ENCODE measurements at regions not wholly inside any gene's neighbourhood (a gene's known extent, or its start where the extent isn't known, plus 50 kb on each side); places are given as distances from the start of the nearest gene placed in this dataset.

GRCh38 chr10:58979711-58980110 lies 196.7 kb upstream of the PHYHIPL start:
- Mint-ChIP-seq H3K36me3 (ENCODE audit: low read depth) (no peaks in the 10 kb centered on the region), H3K4me3 (no peak overlapping the region), H3K27ac (no peak overlapping the region), H3K9me3 (no peaks in the 10 kb centered on the region), H3K27me3 (ENCODE audit: insufficient read depth, low read depth, poor library complexity) (no peaks in the 10 kb centered on the region), H3K4me1 (peaks cover 40% of the 10 kb centered on the region)
- no peak for ATAC-seq
- Histone ChIP-seq H3F3A (replicated peaks; ENCODE audit: low read depth) (no peaks in the 10 kb centered on the region), H4K20me1 (replicated peaks; ENCODE audit: insufficient read depth) (no peaks in the 10 kb centered on the region), H3K4me3 (no peak overlapping the region), H2AFZ (no peak overlapping the region), H3K4me1 (ENCODE audit: insufficient read depth) (peaks cover 26% of the 10 kb centered on the region), H3K9me2 (ENCODE audit: insufficient read depth) (no peaks in the 10 kb centered on the region), H3K27ac (ENCODE audit: low read depth) (no peak overlapping the region), H3K36me3 (ENCODE audit: insufficient read depth) (no peaks in the 10 kb centered on the region), H3K79me2 (replicated peaks; ENCODE audit: insufficient read depth) (no peaks in the 10 kb centered on the region), H3K27me3 (ENCODE audit: insufficient read depth) (no peaks in the 10 kb centered on the region), H3K4me2 (no peak overlapping the region)
- TF ChIP-seq STAT1 (IDR thresholded peaks at IDR 0.05; ENCODE audit: unreplicated experiment) (no peak), JUNB (IDR thresholded peaks at IDR 0.05; ENCODE audit: unreplicated experiment) (no peak), EZH2 (IDR thresholded peaks at IDR 0.05; ENCODE audit: low read depth, unreplicated experiment) (no peak), CREB1 (CRISPR knock-in tag; IDR thresholded peaks at IDR 0.05; ENCODE audit: low read depth) (no peak), EZH2phosphoT487 (IDR thresholded peaks at IDR 0.05; ENCODE audit: unreplicated experiment) (no peak), ZNF114 (CRISPR knock-in tag; IDR thresholded peaks at IDR 0.05) (no peak), ZNF331 (CRISPR knock-in tag; IDR thresholded peaks at IDR 0.05; ENCODE audit: low read depth) (no peak), NANOG (IDR thresholded peaks at IDR 0.05; ENCODE audit: borderline replicate concordance) (no peak), POLR2AphosphoS5 (IDR thresholded peaks at IDR 0.05; ENCODE audit: low read depth) (no peak), REST (IDR thresholded peaks at IDR 0.05; ENCODE audit: unreplicated experiment) (no peak)
- TF ChIP-seq, protein P1, sequence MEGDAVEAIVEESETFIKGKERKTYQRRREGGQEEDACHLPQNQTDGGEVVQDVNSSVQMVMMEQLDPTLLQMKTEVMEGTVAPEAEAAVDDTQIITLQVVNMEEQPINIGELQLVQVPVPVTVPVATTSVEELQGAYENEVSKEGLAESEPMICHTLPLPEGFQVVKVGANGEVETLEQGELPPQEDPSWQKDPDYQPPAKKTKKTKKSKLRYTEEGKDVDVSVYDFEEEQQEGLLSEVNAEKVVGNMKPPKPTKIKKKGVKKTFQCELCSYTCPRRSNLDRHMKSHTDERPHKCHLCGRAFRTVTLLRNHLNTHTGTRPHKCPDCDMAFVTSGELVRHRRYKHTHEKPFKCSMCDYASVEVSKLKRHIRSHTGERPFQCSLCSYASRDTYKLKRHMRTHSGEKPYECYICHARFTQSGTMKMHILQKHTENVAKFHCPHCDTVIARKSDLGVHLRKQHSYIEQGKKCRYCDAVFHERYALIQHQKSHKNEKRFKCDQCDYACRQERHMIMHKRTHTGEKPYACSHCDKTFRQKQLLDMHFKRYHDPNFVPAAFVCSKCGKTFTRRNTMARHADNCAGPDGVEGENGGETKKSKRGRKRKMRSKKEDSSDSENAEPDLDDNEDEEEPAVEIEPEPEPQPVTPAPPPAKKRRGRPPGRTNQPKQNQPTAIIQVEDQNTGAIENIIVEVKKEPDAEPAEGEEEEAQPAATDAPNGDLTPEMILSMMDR (conservative IDR thresholded peaks at IDR 0.05; ENCODE audit: low read depth in 2 of 2), result no peak
- TF ChIP-seq, protein P2, sequence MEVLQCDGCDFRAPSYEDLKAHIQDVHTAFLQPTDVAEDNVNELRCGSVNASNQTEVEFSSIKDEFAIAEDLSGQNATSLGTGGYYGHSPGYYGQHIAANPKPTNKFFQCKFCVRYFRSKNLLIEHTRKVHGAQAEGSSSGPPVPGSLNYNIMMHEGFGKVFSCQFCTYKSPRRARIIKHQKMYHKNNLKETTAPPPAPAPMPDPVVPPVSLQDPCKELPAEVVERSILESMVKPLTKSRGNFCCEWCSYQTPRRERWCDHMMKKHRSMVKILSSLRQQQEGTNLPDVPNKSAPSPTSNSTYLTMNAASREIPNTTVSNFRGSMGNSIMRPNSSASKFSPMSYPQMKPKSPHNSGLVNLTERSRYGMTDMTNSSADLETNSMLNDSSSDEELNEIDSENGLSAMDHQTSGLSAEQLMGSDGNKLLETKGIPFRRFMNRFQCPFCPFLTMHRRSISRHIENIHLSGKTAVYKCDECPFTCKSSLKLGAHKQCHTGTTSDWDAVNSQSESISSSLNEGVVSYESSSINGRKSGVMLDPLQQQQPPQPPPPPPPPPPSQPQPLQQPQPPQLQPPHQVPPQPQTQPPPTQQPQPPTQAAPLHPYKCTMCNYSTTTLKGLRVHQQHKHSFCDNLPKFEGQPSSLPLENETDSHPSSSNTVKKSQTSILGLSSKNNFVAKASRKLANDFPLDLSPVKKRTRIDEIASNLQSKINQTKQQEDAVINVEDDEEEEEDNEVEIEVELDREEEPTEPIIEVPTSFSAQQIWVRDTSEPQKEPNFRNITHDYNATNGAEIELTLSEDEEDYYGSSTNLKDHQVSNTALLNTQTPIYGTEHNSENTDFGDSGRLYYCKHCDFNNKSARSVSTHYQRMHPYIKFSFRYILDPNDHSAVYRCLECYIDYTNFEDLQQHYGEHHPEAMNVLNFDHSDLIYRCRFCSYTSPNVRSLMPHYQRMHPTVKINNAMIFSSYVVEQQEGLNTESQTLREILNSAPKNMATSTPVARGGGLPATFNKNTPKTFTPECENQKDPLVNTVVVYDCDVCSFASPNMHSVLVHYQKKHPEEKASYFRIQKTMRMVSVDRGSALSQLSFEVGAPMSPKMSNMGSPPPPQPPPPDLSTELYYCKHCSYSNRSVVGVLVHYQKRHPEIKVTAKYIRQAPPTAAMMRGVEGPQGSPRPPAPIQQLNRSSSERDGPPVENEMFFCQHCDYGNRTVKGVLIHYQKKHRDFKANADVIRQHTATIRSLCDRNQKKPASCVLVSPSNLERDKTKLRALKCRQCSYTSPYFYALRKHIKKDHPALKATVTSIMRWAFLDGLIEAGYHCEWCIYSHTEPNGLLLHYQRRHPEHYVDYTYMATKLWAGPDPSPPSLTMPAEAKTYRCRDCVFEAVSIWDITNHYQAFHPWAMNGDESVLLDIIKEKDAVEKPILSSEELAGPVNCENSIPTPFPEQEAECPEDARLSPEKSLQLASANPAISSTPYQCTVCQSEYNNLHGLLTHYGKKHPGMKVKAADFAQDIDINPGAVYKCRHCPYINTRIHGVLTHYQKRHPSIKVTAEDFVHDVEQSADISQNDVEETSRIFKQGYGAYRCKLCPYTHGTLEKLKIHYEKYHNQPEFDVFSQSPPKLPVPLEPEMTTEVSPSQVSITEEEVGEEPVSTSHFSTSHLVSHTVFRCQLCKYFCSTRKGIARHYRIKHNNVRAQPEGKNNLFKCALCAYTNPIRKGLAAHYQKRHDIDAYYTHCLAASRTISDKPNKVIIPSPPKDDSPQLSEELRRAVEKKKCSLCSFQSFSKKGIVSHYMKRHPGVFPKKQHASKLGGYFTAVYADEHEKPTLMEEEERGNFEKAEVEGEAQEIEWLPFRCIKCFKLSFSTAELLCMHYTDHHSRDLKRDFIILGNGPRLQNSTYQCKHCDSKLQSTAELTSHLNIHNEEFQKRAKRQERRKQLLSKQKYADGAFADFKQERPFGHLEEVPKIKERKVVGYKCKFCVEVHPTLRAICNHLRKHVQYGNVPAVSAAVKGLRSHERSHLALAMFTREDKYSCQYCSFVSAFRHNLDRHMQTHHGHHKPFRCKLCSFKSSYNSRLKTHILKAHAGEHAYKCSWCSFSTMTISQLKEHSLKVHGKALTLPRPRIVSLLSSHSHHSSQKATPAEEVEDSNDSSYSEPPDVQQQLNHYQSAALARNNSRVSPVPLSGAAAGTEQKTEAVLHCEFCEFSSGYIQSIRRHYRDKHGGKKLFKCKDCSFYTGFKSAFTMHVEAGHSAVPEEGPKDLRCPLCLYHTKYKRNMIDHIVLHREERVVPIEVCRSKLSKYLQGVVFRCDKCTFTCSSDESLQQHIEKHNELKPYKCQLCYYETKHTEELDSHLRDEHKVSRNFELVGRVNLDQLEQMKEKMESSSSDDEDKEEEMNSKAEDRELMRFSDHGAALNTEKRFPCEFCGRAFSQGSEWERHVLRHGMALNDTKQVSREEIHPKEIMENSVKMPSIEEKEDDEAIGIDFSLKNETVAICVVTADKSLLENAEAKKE (CRISPR knock-in tag; IDR thresholded peaks at IDR 0.05), result no peak
- TF ChIP-seq, protein P3, sequence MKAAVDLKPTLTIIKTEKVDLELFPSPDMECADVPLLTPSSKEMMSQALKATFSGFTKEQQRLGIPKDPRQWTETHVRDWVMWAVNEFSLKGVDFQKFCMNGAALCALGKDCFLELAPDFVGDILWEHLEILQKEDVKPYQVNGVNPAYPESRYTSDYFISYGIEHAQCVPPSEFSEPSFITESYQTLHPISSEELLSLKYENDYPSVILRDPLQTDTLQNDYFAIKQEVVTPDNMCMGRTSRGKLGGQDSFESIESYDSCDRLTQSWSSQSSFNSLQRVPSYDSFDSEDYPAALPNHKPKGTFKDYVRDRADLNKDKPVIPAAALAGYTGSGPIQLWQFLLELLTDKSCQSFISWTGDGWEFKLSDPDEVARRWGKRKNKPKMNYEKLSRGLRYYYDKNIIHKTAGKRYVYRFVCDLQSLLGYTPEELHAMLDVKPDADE (IDR thresholded peaks at IDR 0.05), result no peak
- DNase-seq (ENCODE audit: low spot score), result no peak

Data from GM23338 (cell line).